MCF 10A (cell line): ENCODE measurements at regions not wholly inside any gene's neighbourhood (a gene's known extent, or its start where the extent isn't known, plus 50 kb on each side); places are given as distances from the start of the nearest gene placed in this dataset.

Experiments
- BruUV-seq: library from RNA; stranded (reverse); fragments of 400-500 nt; replicated peaks from 2 replicates; lab custom pipeline; 2021; lab: Mats Ljungman, UMichigan
- CTCF ChIA-PET: fragments of 300-600 bp; sonication (Branson Sonifier 250); formaldehyde crosslinking; extraction: SDS; loops from one replicate; lab custom pipeline; 2021; ENCODE audit warnings: antibody characterized with exemption, inconsistent platforms; lab: Yijun Ruan, JAX
- POLR2A ChIA-PET: fragments of 300-600, 350-650 bp; sonication (Branson Sonifier 250); formaldehyde crosslinking; extraction: SDS; loops from one replicate; lab custom pipeline; 2020; ENCODE audit warnings: antibody characterized with exemption, inconsistent platforms; lab: Yijun Ruan, JAX
- DNase-seq: peaks from one replicate; pipeline ENCODE4 v3.0.0-alpha.2; 2018; ENCODE audit not compliant: unreplicated experiment
- H3K27ac Mint-ChIP-seq: one replicate; pipeline ENCODE4 v1.8.0; 2022; ENCODE audit warnings: mild to moderate bottlenecking, low read depth, mixed read lengths; ENCODE audit not compliant: unreplicated experiment
- H3K27me3 Mint-ChIP-seq: one replicate; pipeline ENCODE4 v1.8.0; 2022; ENCODE audit warnings: mixed read lengths; ENCODE audit not compliant: insufficient read depth, unreplicated experiment
- H3K36me3 Mint-ChIP-seq: one replicate; pipeline ENCODE4 v1.8.0; 2022; ENCODE audit warnings: mild to moderate bottlenecking, moderate library complexity, mixed read lengths; ENCODE audit not compliant: insufficient read depth, unreplicated experiment
- H3K4me1 Mint-ChIP-seq: one replicate; pipeline ENCODE4 v1.8.0; 2022; ENCODE audit warnings: mixed read lengths; ENCODE audit not compliant: insufficient read depth, unreplicated experiment
- H3K4me3 Mint-ChIP-seq: one replicate; pipeline ENCODE4 v1.8.0; 2022; ENCODE audit warnings: mild to moderate bottlenecking, moderate library complexity, mixed read lengths; ENCODE audit not compliant: unreplicated experiment
- H3K9me3 Mint-ChIP-seq: one replicate; pipeline ENCODE4 v1.8.0; 2022; ENCODE audit warnings: mixed read lengths; ENCODE audit not compliant: unreplicated experiment
- CTCF ChIP-seq: fragments of 200-600 bp; IDR thresholded peaks from one replicate; pipeline ENCODE4 v1.8.0; 2022; ENCODE audit warnings: antibody characterized with exemption, mild to moderate bottlenecking; ENCODE audit not compliant: unreplicated experiment
- intact Hi-C: fragments of 100-400 bp; cut with micrococcal nuclease; formaldehyde crosslinking; loops from 2 replicates; pipeline ENCODE4 v1.14.1; 2022

- Mint-ChIP-seq H3K27ac (peak overlapping the region; percentile 25), H3K36me3 (no peaks in the 10 kb centered on the region), H3K9me3 (no peaks in the 10 kb centered on the region), H3K27me3 (no peaks in the 10 kb centered on the region), H3K4me1 (peaks cover 24% of the 10 kb centered on the region), H3K4me3 (no peak overlapping the region)
- POLR2A ChIA-PET = interaction anchor here (1.7 to 2.0 kb wide), 2 partner anchors 19 to 182 kb away, joined by 5 read pairs; no protein-coding TSS in a partner anchor
- intact Hi-C loops = no loop called here
- no TSS peak for BruUV-seq
- TF ChIP-seq CTCF = no peak
- DNase-seq = no peak
- CTCF ChIA-PET = interaction anchor here (0.6 to 1.2 kb wide), 4 partner anchors 13 to 208 kb away, joined by 3 to 5 read pairs (median 3); no protein-coding TSS in a partner anchor
Measured at GRCh38 chr12:25767606-25768005, 190.9 kb upstream of the RASSF8 start.

- intact Hi-C loops = no loop called here
- Mint-ChIP-seq H3K27me3 (no peaks in the 10 kb centered on the region), H3K4me3 (no peak overlapping the region), H3K4me1 (peaks cover 24% of the 10 kb centered on the region), H3K9me3 (no peaks in the 10 kb centered on the region), H3K27ac (peak overlapping the region; percentile 25), H3K36me3 (no peaks in the 10 kb centered on the region)
- BruUV-seq = no TSS peak
- DNase-seq = no peak
- ChIA-PET POLR2A (interaction anchor here (1.7 to 2.0 kb wide), 2 partner anchors 20 to 183 kb away, joined by 5 read pairs; no protein-coding TSS in a partner anchor), CTCF (interaction anchor here (0.6 to 0.9 kb wide), 3 partner anchors 12 to 73 kb away, joined by 3 to 5 read pairs (median 3); no protein-coding TSS in a partner anchor)
- no peak for TF ChIP-seq CTCF
Measured at GRCh38 chr12:25768151-25768550, 190.3 kb upstream of the RASSF8 start.

GRCh38 chr12:25769082-25769945 is 189.2 kb upstream of the RASSF8 start:
- Mint-ChIP-seq H3K9me3 (no peaks in the 10 kb centered on the region), H3K27ac (no peak overlapping the region), H3K36me3 (no peaks in the 10 kb centered on the region), H3K4me3 (no peak overlapping the region), H3K4me1 (peaks cover 24% of the 10 kb centered on the region), H3K27me3 (no peaks in the 10 kb centered on the region)
- intact Hi-C loops = no loop called here
- TF ChIP-seq CTCF = no peak
- no TSS peak for BruUV-seq
- DNase-seq = peak; percentile 56
- POLR2A ChIA-PET = interaction anchor here (0.6 to 2.0 kb wide), 4 partner anchors 18 to 190 kb away, joined by 3 to 10 read pairs (median 5); partner anchors contain the start of gene RASSF8
- CTCF ChIA-PET = interaction anchor here (0.7 to 0.9 kb wide), 2 partner anchors 58 to 330 kb away, joined by 3 read pairs; no protein-coding TSS in a partner anchor

GRCh38 chr12:25771041-25771440 is 187.4 kb upstream of the RASSF8 start:
- POLR2A ChIA-PET = interaction anchor here (0.6 to 1.0 kb wide), 5 partner anchors 27 to 1930 kb away, joined by 3 to 4 read pairs (median 3); partner anchors contain the start of gene RASSF8
- Mint-ChIP-seq H3K4me1 (peaks cover 21% of the 10 kb centered on the region), H3K27ac (no peak overlapping the region), H3K9me3 (no peaks in the 10 kb centered on the region), H3K4me3 (no peak overlapping the region), H3K27me3 (no peaks in the 10 kb centered on the region), H3K36me3 (no peaks in the 10 kb centered on the region)
- DNase-seq = peak; percentile 46
- intact Hi-C loops = no loop called here
- no TSS peak for BruUV-seq
- CTCF ChIA-PET = interaction anchor here (0.6 kb wide), 3 partner anchors 65 to 276 kb away, joined by 3 to 5 read pairs (median 3); no protein-coding TSS in a partner anchor
- no peak for TF ChIP-seq CTCF
